ENCODE measurements at regions not wholly inside any gene's neighbourhood (a gene's known extent, or its start where the extent isn't known, plus 50 kb on each side); places are given as distances from the start of the nearest gene placed in this dataset.

DNA sequence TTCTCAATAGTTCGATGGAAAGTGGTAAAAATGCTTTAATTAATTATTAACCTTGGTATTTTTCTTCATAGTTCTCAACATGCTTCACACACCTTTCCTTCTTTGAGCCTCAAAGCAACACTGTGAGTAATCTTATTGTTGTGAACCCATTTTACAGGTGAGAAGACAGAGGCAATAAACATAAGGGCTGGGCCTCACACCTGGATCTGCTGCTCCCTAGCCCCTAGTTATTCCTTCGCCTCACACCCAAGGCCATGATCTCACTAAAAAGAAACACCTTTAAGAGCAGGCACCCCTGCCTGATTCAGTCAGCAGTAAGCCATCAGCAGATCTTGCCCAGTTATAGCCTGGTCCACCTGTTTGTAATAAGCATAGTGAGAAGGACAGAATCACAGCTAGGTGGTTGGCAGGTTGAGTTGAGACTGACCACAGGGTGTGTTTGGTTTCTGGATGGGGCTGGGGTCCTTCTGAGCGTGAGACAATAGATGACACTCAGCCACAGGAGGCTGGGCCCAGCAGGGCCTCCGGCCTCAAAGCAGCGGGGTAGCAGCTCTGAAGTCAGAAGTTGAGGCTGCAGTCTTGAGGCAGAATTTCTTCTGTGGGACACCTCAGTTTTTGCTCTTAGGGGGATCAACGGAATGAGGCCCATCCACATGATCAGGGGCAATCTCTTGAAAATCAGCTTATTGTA lies 203.9 kb downstream of the RHOU start:
- TF ChIP-seq SP1 (IDR thresholded peaks at IDR 0.05) (no peak), ARNT (IDR thresholded peaks at IDR 0.05) (no peak), FOXA1 (IDR thresholded peaks at IDR 0.05) (no peak), BHLHE40 (IDR thresholded peaks at IDR 0.05; ENCODE audit: borderline replicate concordance) (no peak), ELF4 (IDR thresholded peaks at IDR 0.05) (no peak), LEF1 (IDR thresholded peaks at IDR 0.05; ENCODE audit: borderline replicate concordance) (no peak), HDGF (IDR thresholded peaks at IDR 0.05; ENCODE audit: borderline replicate concordance) (no peak), TARDBP (IDR thresholded peaks at IDR 0.05) (no peak), L3MBTL2 (conservative IDR thresholded peaks at IDR 0.05) (no peak), CTBP1 (IDR thresholded peaks at IDR 0.05; ENCODE audit: borderline replicate concordance) (no peak), FOXK2 (IDR thresholded peaks at IDR 0.05) (no peak), FOXM1 (IDR thresholded peaks at IDR 0.05; ENCODE audit: borderline replicate concordance) (no peak)
